Heart right ventricle (tissue), 16 donors: ENCODE measurements at regions not wholly inside any gene's neighbourhood (a gene's known extent, or its start where the extent isn't known, plus 50 kb on each side); places are given as distances from the start of the nearest gene placed in this dataset.

Source experiments
- ATAC-seq, 8 donors: fragments of 200-7000 bp; cut with Tn5 transposase; one replicate each; pipeline ENCODE4 v1.9.1; 2020; ENCODE audit warnings: mild to moderate bottlenecking in 8 of 8, moderate library complexity in 8 of 8, moderate number of reproducible peaks in 1 of 8
- DNase-seq, 2 donors: peaks; one replicate each; pipeline ENCODE4 v3.0.0-alpha.2; 2020
- H3K27ac ChIP-seq, 10 donors: fragments of 200-600 bp; sonication (generic) in 2 of 10; one replicate each; pipeline versions ENCODE4 v1.5.0 to v1.8.0; 2020 to 2022; ENCODE audit warnings: mild to moderate bottlenecking in 3 of 10
- H3K27me3 ChIP-seq, 7 donors: fragments of 200-600 bp; one replicate each; pipeline ENCODE4 v1.8.0; 2021 to 2022; ENCODE audit warnings: mild to moderate bottlenecking in 2 of 7
- H3K36me3 ChIP-seq, 9 donors: fragments of 200-600 bp; sonication (generic) in 1 of 9; one replicate each; pipeline versions ENCODE4 v1.5.0 to v1.8.0; 2020 to 2022; ENCODE audit warnings: mild to moderate bottlenecking in 2 of 9
- H3K4me1 ChIP-seq, 9 donors: fragments of 200-600 bp; sonication (generic) in 1 of 9; one replicate each; pipeline versions ENCODE4 v1.5.0 to v1.8.0; 2020 to 2022; ENCODE audit warnings: mild to moderate bottlenecking in 4 of 9
- H3K4me3 ChIP-seq, 10 donors: fragments of 200-600 bp; sonication (generic) in 2 of 10; one replicate each; pipeline versions ENCODE4 v1.5.0 to v1.8.0; 2020 to 2022; ENCODE audit warnings: mild to moderate bottlenecking in 7 of 10, moderate library complexity in 2 of 10
- H3K9me3 ChIP-seq, 11 donors: fragments of 200-600 bp in 10 of 11; sonication (generic) in 2 of 11; one replicate each; pipeline versions ENCODE4 v1.5.0 to v1.8.0; 2013 to 2022; ENCODE audit warnings: mild to moderate bottlenecking in 2 of 11, control low read depth in 1 of 11, moderate library complexity in 1 of 11
- CTCF ChIP-seq, 9 donors: fragments of 200-600 bp; sonication (generic) in 2 of 9; IDR thresholded peaks; one replicate each; pipeline versions ENCODE4 v1.5.0 to v1.8.0; 2021 to 2022; ENCODE audit warnings: antibody characterized with exemption in 9 of 9, mild to moderate bottlenecking in 5 of 9, moderate library complexity in 1 of 9
- WGBS, 2 donors: extraction: QIAGEN DNeasy Blood & Tissue Kit; methylation state at CpG; one replicate each; pipeline ENCODE4 v1.1.7; 2013; ENCODE audit warnings: inconsistent platforms in 1 of 2; 5-methylcytosine and 5-hydroxymethylcytosine counted together
- intact Hi-C, 10 donors: fragments of 100-400 bp; cut with DNase I; formaldehyde crosslinking; loops; one replicate each; pipeline versions ENCODE4 v1.11.1 to v1.14.2; 2022
- donor health status: Arrhythmogenic right ventricular cardiomyopathy.
- donor health status: ischemic (EF 13 %, LVEDD 7.1; RV severe dilation, severe dysfunction).
- donor health status: healthy with polysubstance abuse.
- donor health status: DM: no; HTN: yes; CAD: no.
- donor health status: DM: no; HTN: no; CAD: no.
- donor health status: ischemic (EF 25% LVEDD 6.9; RV normal size, moderate dysfunction).
- donor health status: ischemic (EF 25% LVEDD 5.7; RV mildly dilated, moderate dysfunction).
- donor health status: healthy.
- donor health status: DM: yes; HTN: yes; CAD: no.
- donor health status: Ischemic cardiomyopathy.
- donor health status: ischemic (EF 35%, LVEDD 5.7; RV mildly dilated, moderate dysfunction).
- donor health status: nonischemic (EF 11% LVEDD 7.7; RV severe dilation, severe dysfunction).
- donor health status: DM: yes; HTN: yes; CAD: no.
- donor health status: PGD.
- donor health status: ischemic (EF 29% LVEDD 5.4; RV normal size, mild dysfunction).
- donor health status: nonischemic (EF 23%, LVEDD 6.1; RV moderate dilation, normal function).

GRCh38 chr14:49447540-49448107, 138.6 kb downstream of the RPS29 start:
- intact Hi-C loops: no loop called here
- no peak for TF ChIP-seq CTCF (IDR thresholded peaks at IDR 0.05)
- ATAC-seq: no peak

GRCh38 chr14:49446801-49447200, 139.4 kb downstream of the RPS29 start:
- intact Hi-C loops: no loop called here
- no peak for DNase-seq
- Histone ChIP-seq H3K4me3 (no peak overlapping the region), H3K27me3 (peaks cover 0 to 8% (median 0%) of the 10 kb centered on the region in 7 donors), H3K4me1 (no peaks in the 10 kb centered on the region), H3K27ac (no peak overlapping the region), H3K9me3 (peaks cover 0 to 17% (median 6%) of the 10 kb centered on the region in 11 donors), H3K36me3 (no peaks in the 10 kb centered on the region)
- WGBS, 2 donors: 70 to 73% methylated on average over 2 of the region's 2 CpGs
- no peak for TF ChIP-seq CTCF (IDR thresholded peaks at IDR 0.05)
- ATAC-seq: no peak

More at GRCh38 chr14:49447540-49448107, 138.6 kb downstream of the RPS29 start:
- WGBS, 2 donors: 57 to 63% methylated on average over 1 of the region's 1 CpG
- Histone ChIP-seq H3K9me3 (peaks cover 0 to 17% (median 6%) of the 10 kb centered on the region in 11 donors), H3K4me3 (no peak overlapping the region), H3K27ac (no peak overlapping the region), H3K27me3 (peaks cover 0 to 8% (median 0%) of the 10 kb centered on the region in 7 donors), H3K36me3 (no peaks in the 10 kb centered on the region), H3K4me1 (no peaks in the 10 kb centered on the region)
- no peak for DNase-seq

- WGBS, 2 donors: 59% methylated on average over 4 of the region's 4 CpGs
- no peak for TF ChIP-seq CTCF (IDR thresholded peaks at IDR 0.05)
- Histone ChIP-seq H3K36me3 (no peaks in the 10 kb centered on the region), H3K9me3 (peaks cover 0 to 20% (median 9%) of the 10 kb centered on the region in 11 donors), H3K4me1 (no peaks in the 10 kb centered on the region), H3K27me3 (peaks cover 0 to 6% (median 0%) of the 10 kb centered on the region in 7 donors), H3K4me3 (no peak overlapping the region), H3K27ac (no peak overlapping the region)
- ATAC-seq: no peak
- no peak for DNase-seq
- intact Hi-C loops: no loop called here
These were observed 147.9 kb downstream of the RPS29 start for GRCh38 chr14:49438256-49438770.

GRCh38 chr14:49428076-49428475, 158.1 kb downstream of the RPS29 start:
- Histone ChIP-seq H3K9me3 (peaks cover 0 to 26% (median 15%) of the 10 kb centered on the region in 11 donors), H3K4me1 (no peaks in the 10 kb centered on the region), H3K36me3 (no peaks in the 10 kb centered on the region), H3K4me3 (no peak overlapping the region), H3K27ac (no peak overlapping the region), H3K27me3 (peaks cover 0 to 13% (median 3%) of the 10 kb centered on the region in 7 donors)
- intact Hi-C loops: no loop called here
- DNase-seq (no peak), ATAC-seq (no peak)
- 72 to 83% methylated on average over 2 of the region's 2 CpGs for WGBS, 2 donors
- no peak for TF ChIP-seq CTCF (IDR thresholded peaks at IDR 0.05)
